Stomach (tissue), 4 donors: ENCODE measurements at regions not wholly inside any gene's neighbourhood (a gene's known extent, or its start where the extent isn't known, plus 50 kb on each side); places are given as distances from the start of the nearest gene placed in this dataset.

Experiments used
- CTCF ChIP-seq, 7 experiments: fragments of 450-650 bp in 4 of 7; fragments of 200-600 bp in 3 of 7; sonication (generic) in 3 of 7; IDR thresholded peaks; one replicate each; pipeline ENCODE4 v1.5.1; 2016 to 2019; ENCODE audit warnings: antibody characterized with exemption in 7 of 7, control low read depth in 2 of 7, mild to moderate bottlenecking in 1 of 7
- POLR2A ChIP-seq, 4 donors: fragments of 450-650 bp; IDR thresholded peaks; one replicate each; pipeline ENCODE4 v1.6.1; 2016; ENCODE audit warnings: antibody characterized with exemption in 4 of 4, control low read depth in 2 of 4, mild to moderate bottlenecking in 1 of 4, moderate library complexity in 1 of 4

GRCh38 chr21:16192902-16193301, 463.1 kb downstream of the USP25 start:
- no peak for TF ChIP-seq CTCF (IDR thresholded peaks at IDR 0.05)
- no peak for TF ChIP-seq POLR2A (IDR thresholded peaks at IDR 0.05)
